Natural killer cell (primary cell): ENCODE measurements at regions not wholly inside any gene's neighbourhood (a gene's known extent, or its start where the extent isn't known, plus 50 kb on each side); places are given as distances from the start of the nearest gene placed in this dataset.

Experiments
- ATAC-seq, 3 donors: fragments of 150-1000 bp in 2 of 3; fragments of 200-7000 bp in 1 of 3; cut with Tn5 transposase; 1 replicate in 1 of 3; 2 replicates in 2 of 3; pipeline ENCODE4 v1.10.0; 2021; ENCODE audit warnings: mild to moderate bottlenecking in 2 of 3, moderate library complexity in 2 of 3
- DNase-seq, 2 donors: peaks; one replicate each; pipeline versions ENCODE4 v3.0.0 to v3.0.0-alpha.2; 2013 to 2021; ENCODE audit warnings: mixed read lengths in 1 of 2
- H3K27ac ChIP-seq: one replicate; pipeline ENCODE4 v1.5.1; 2013; ENCODE audit warnings: mild to moderate bottlenecking, low read length
- H3K27me3 ChIP-seq: one replicate; pipeline ENCODE4 v1.6.1; 2013; ENCODE audit warnings: low read length; ENCODE audit not compliant: control insufficient read depth, insufficient read depth
- H3K36me3 ChIP-seq: one replicate; pipeline ENCODE4 v1.6.1; 2013; ENCODE audit warnings: low read length; ENCODE audit not compliant: control insufficient read depth, insufficient read depth
- H3K4me1 ChIP-seq: one replicate; pipeline ENCODE4 v1.6.1; 2013; ENCODE audit warnings: low read length; ENCODE audit not compliant: control insufficient read depth, insufficient read depth
- H3K4me3 ChIP-seq: one replicate; pipeline ENCODE4 v1.5.1; 2013; ENCODE audit warnings: low read length
- H3K9me3 ChIP-seq: one replicate; pipeline ENCODE4 v1.6.1; 2013; ENCODE audit warnings: low read length; ENCODE audit not compliant: control insufficient read depth, insufficient read depth
- H3K27ac Mint-ChIP-seq, 2 donors: one replicate each; pipeline ENCODE4 v1.8.0; 2022; ENCODE audit warnings: mild to moderate bottlenecking in 2 of 2, mixed read lengths in 2 of 2, moderate library complexity in 1 of 2
- H3K27me3 Mint-ChIP-seq, 2 donors: one replicate each; pipeline ENCODE4 v1.8.0; 2022; ENCODE audit warnings: low read depth in 2 of 2, mixed read lengths in 2 of 2
- H3K36me3 Mint-ChIP-seq: one replicate; pipeline ENCODE4 v1.8.0; 2022; ENCODE audit warnings: mixed read lengths
- H3K4me1 Mint-ChIP-seq, 2 donors: one replicate each; pipeline ENCODE4 v1.8.0; 2022; ENCODE audit warnings: mixed read lengths in 2 of 2
- H3K4me3 Mint-ChIP-seq: one replicate; pipeline ENCODE4 v1.8.0; 2022; ENCODE audit warnings: mild to moderate bottlenecking, moderate library complexity, mixed read lengths
- H3K9me3 Mint-ChIP-seq, 2 donors: one replicate each; pipeline ENCODE4 v1.8.0; 2022; ENCODE audit warnings: mixed read lengths in 2 of 2
- CTCF ChIP-seq: fragments of 200-600 bp; IDR thresholded peaks from one replicate; pipeline ENCODE4 v1.8.0; 2022; ENCODE audit warnings: antibody characterized with exemption
- WGBS: methylation state at CpG from one replicate; pipeline ENCODE4 v1.1.7; 2013; ENCODE audit warnings: missing lambda C conversion rate; ENCODE audit not compliant: insufficient coverage; 5-methylcytosine and 5-hydroxymethylcytosine counted together
- intact Hi-C: fragments of 100-400 bp; cut with micrococcal nuclease; formaldehyde crosslinking; loops from one replicate; pipeline ENCODE4 v1.14.2; 2022

- H3K4me1 Mint-ChIP-seq = peaks cover 0 to 4% of the 10 kb centered on the region in 2 donors
- H3K27me3 Mint-ChIP-seq = no peaks in the 10 kb centered on the region
- Histone ChIP-seq H3K4me1 (no peaks in the 10 kb centered on the region), H3K4me3 (no peak overlapping the region), H3K27me3 (no peaks in the 10 kb centered on the region), H3K9me3 (no peaks in the 10 kb centered on the region), H3K36me3 (no peaks in the 10 kb centered on the region), H3K27ac (no peak overlapping the region)
- intact Hi-C loops = no loop called here
- 60% methylated on average over 2 of the region's 2 CpGs for WGBS
- no peak overlapping the region for H3K27ac Mint-ChIP-seq
- H3K9me3 Mint-ChIP-seq = no peaks in the 10 kb centered on the region
- TF ChIP-seq CTCF = no peak
- no peak overlapping the region for H3K4me3 Mint-ChIP-seq
- no peak for ATAC-seq
- no peaks in the 10 kb centered on the region for H3K36me3 Mint-ChIP-seq
- DNase-seq = no peak
Measured at GRCh38 chr5:39946356-39947045, 521.7 kb upstream of the DAB2 start.

GRCh38 chr5:39945870-39946269, 521.1 kb upstream of the DAB2 start:
- Mint-ChIP-seq H3K27ac (no peak overlapping the region), H3K4me1 (peaks cover 0 to 4% of the 10 kb centered on the region in 2 donors), H3K36me3 (no peaks in the 10 kb centered on the region), H3K9me3 (no peaks in the 10 kb centered on the region), H3K27me3 (peaks cover 0 to 2% of the 10 kb centered on the region in 2 donors), H3K4me3 (no peak overlapping the region)
- 100% methylated on average over 1 of the region's 1 CpG for WGBS
- no peak overlapping the region for H3K27ac ChIP-seq
- no peak for TF ChIP-seq CTCF
- H3K4me1 ChIP-seq = no peaks in the 10 kb centered on the region
- no peaks in the 10 kb centered on the region for H3K27me3 ChIP-seq
- no peak for ATAC-seq
- intact Hi-C loops = no loop called here
- H3K9me3 ChIP-seq = no peaks in the 10 kb centered on the region
- H3K4me3 ChIP-seq = no peak overlapping the region
- H3K36me3 ChIP-seq = no peaks in the 10 kb centered on the region
- no peak for DNase-seq

- Mint-ChIP-seq H3K27ac (no peak overlapping the region), H3K27me3 (peaks cover 0 to 2% of the 10 kb centered on the region in 2 donors), H3K4me1 (peaks cover 0 to under 1% of the 10 kb centered on the region in 2 donors), H3K4me3 (no peak overlapping the region), H3K9me3 (no peaks in the 10 kb centered on the region), H3K36me3 (no peaks in the 10 kb centered on the region)
- no peak for TF ChIP-seq CTCF
- intact Hi-C loops = no loop called here
- ATAC-seq (no peak), DNase-seq (no peak)
- no peaks in the 10 kb centered on the region for H3K9me3 ChIP-seq
- no peaks in the 10 kb centered on the region for H3K4me1 ChIP-seq
- WGBS = 100% methylated on average over 1 of the region's 1 CpG
- no peaks in the 10 kb centered on the region for H3K36me3 ChIP-seq
- no peaks in the 10 kb centered on the region for H3K27me3 ChIP-seq
- H3K4me3 ChIP-seq = no peak overlapping the region
- H3K27ac ChIP-seq = no peak overlapping the region
Measured at GRCh38 chr5:39943811-39944210, 519.0 kb upstream of the DAB2 start.

GRCh38 chr5:39942606-39943005, 517.8 kb upstream of the DAB2 start:
- H3K4me3 ChIP-seq = no peak overlapping the region
- Mint-ChIP-seq H3K27me3 (peaks cover 2 to 5% of the 10 kb centered on the region in 2 donors), H3K27ac (no peak overlapping the region), H3K9me3 (no peaks in the 10 kb centered on the region), H3K4me1 (no peaks in the 10 kb centered on the region), H3K4me3 (no peak overlapping the region), H3K36me3 (no peaks in the 10 kb centered on the region)
- H3K27me3 ChIP-seq = no peaks in the 10 kb centered on the region
- H3K9me3 ChIP-seq = no peaks in the 10 kb centered on the region
- DNase-seq (no peak), ATAC-seq (no peak)
- no CpG with 5 or more reads among the region's 1 CpG for WGBS
- no peaks in the 10 kb centered on the region for H3K4me1 ChIP-seq
- no peak for TF ChIP-seq CTCF
- intact Hi-C loops = no loop called here
- no peak overlapping the region for H3K27ac ChIP-seq
- H3K36me3 ChIP-seq = no peaks in the 10 kb centered on the region
